Calu3 (cell line): ENCODE measurements at regions not wholly inside any gene's neighbourhood (a gene's known extent, or its start where the extent isn't known, plus 50 kb on each side); places are given as distances from the start of the nearest gene placed in this dataset.

Experiments used
- BruUV-seq: library from RNA; stranded (reverse); fragments of 400-500 nt; replicated peaks from 2 replicates; lab custom pipeline; 2021; lab: Mats Ljungman, UMichigan
- CTCF ChIA-PET: fragments of 300-600 bp; sonication (Branson Sonifier 250); formaldehyde crosslinking; loops from one replicate; lab custom pipeline; 2022; ENCODE audit warnings: antibody characterized with exemption; lab: Charles Lee
- DNase-seq: peaks from one replicate; pipeline ENCODE4 v3.0.0; 2022
- H3K27ac Mint-ChIP-seq: one replicate; pipeline ENCODE4 v1.8.0; 2022; ENCODE audit warnings: mixed read lengths; ENCODE audit not compliant: unreplicated experiment
- H3K27me3 Mint-ChIP-seq: one replicate; pipeline ENCODE4 v1.8.0; 2022; ENCODE audit warnings: mixed read lengths; ENCODE audit not compliant: unreplicated experiment
- H3K36me3 Mint-ChIP-seq: one replicate; pipeline ENCODE4 v1.8.0; 2022; ENCODE audit warnings: mild to moderate bottlenecking, moderate library complexity, mixed read lengths; ENCODE audit not compliant: insufficient read depth, unreplicated experiment
- H3K4me1 Mint-ChIP-seq: one replicate; pipeline ENCODE4 v1.8.0; 2022; ENCODE audit warnings: mild to moderate bottlenecking, low read depth, mixed read lengths; ENCODE audit not compliant: unreplicated experiment
- H3K4me3 Mint-ChIP-seq: one replicate; pipeline ENCODE4 v1.8.0; 2022; ENCODE audit warnings: mild to moderate bottlenecking, low read depth, moderate library complexity, mixed read lengths; ENCODE audit not compliant: unreplicated experiment
- H3K9me3 Mint-ChIP-seq: one replicate; pipeline ENCODE4 v1.8.0; 2022; ENCODE audit warnings: low read depth, mixed read lengths; ENCODE audit not compliant: unreplicated experiment
- intact Hi-C: fragments of 100-400 bp; cut with micrococcal nuclease; formaldehyde crosslinking; loops from one replicate; pipeline ENCODE4 v1.10.0; 2022; ENCODE audit not compliant: unreplicated experiment
- TF ChIP-seq, protein P1 (sequence below): fragments of 200-600 bp; IDR thresholded peaks from one replicate; pipeline ENCODE4 v1.8.0; 2022; ENCODE audit warnings: antibody characterized with exemption; ENCODE audit not compliant: unreplicated experiment

DNA sequence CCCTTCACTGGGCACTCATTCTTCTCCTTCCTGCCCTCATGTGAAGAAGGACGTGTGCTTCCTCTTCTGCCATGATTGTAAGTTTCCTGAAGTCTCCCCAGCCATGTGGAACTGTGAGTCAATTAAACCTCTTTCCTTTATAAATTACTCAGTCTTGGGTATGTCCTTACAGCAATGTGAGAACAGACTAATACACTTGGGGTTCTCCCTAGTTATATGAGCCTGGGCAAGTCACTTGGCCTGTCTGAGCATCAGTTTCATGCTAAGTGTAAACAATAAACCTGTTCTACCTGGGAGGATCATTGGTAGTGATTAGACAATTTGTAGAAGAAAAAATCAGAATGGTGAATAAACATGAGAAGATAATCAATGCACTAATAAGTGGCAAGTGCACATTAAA lies 162.2 kb upstream of the ARG1 start:
- BruUV-seq: no TSS peak
- intact Hi-C loops: no loop called here
- Mint-ChIP-seq H3K27me3 (no peaks in the 10 kb centered on the region), H3K4me1 (no peaks in the 10 kb centered on the region), H3K27ac (no peak overlapping the region), H3K36me3 (no peaks in the 10 kb centered on the region), H3K4me3 (no peak overlapping the region), H3K9me3 (peaks cover 7% of the 10 kb centered on the region)
- DNase-seq: no peak
- TF ChIP-seq, protein P1, sequence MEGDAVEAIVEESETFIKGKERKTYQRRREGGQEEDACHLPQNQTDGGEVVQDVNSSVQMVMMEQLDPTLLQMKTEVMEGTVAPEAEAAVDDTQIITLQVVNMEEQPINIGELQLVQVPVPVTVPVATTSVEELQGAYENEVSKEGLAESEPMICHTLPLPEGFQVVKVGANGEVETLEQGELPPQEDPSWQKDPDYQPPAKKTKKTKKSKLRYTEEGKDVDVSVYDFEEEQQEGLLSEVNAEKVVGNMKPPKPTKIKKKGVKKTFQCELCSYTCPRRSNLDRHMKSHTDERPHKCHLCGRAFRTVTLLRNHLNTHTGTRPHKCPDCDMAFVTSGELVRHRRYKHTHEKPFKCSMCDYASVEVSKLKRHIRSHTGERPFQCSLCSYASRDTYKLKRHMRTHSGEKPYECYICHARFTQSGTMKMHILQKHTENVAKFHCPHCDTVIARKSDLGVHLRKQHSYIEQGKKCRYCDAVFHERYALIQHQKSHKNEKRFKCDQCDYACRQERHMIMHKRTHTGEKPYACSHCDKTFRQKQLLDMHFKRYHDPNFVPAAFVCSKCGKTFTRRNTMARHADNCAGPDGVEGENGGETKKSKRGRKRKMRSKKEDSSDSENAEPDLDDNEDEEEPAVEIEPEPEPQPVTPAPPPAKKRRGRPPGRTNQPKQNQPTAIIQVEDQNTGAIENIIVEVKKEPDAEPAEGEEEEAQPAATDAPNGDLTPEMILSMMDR: no peak
- CTCF ChIA-PET: no interaction called here

DNA sequence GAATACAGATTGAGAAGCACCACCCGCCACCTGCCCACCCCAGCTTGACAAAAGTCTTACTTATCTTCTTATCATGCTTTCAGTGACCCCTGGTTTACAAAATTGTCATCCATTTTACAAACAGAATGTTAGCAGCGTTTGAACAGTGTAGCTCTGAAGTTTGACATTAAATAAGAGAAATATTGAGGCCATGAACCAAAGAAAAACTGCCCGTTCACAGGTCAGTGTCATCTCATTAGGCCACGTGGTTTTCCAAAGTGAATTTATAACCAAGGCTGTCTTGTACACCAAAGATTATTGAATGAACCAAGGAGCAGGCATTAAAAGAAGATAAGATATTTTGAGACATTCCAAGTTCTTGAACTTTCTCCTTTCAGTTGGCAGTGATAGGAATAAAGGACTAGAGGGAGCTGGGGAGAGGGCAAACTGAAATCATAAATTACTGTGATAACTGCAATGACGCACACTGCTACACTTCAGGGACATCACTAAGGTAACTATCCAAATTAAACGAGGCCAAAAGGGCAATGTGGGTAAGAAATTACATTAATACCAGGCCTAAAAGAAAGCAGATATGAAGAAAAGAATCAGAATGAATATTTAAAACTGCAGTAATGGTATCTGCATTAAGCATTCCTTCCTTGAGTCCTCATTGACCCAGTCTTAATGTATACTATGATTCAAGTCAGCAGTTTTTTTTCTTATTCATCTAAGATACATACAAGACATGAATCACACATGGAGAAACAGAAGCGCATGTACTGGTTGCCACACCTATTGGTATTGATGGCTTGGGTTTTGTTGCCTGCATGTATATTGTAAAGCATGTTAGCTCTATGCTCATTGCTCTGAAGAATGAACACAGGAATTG lies 159.8 kb upstream of the ARG1 start:
- intact Hi-C loops: no loop called here
- no TSS peak for BruUV-seq

DNA sequence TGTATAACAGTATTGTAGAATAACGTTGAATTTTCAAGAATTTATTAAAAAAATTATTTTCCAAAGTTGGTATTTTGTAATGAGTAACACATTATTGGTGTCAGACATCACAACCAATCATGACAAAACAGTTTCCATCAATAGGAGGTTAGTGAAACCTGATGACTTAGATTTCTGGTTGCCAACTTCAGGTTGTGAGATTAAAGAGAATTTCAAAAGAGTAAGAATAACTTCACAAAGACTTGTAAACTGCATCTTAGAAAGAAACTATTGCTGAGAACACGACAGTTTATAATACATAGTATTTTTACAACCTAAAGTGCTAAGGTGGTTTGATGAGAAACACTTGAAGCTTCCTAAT lies 159.2 kb upstream of the ARG1 start:
- H3K4me1 Mint-ChIP-seq: no peaks in the 10 kb centered on the region
- no peaks in the 10 kb centered on the region for H3K27me3 Mint-ChIP-seq
- H3K27ac Mint-ChIP-seq: no peak overlapping the region
- H3K36me3 Mint-ChIP-seq: no peaks in the 10 kb centered on the region
- CTCF ChIA-PET: no interaction called here
- peaks cover 7% of the 10 kb centered on the region for H3K9me3 Mint-ChIP-seq
- TF ChIP-seq, protein P1: no peak
- no peak for DNase-seq
- BruUV-seq: no TSS peak
- intact Hi-C loops: no loop called here
- H3K4me3 Mint-ChIP-seq: no peak overlapping the region

More for the DNA sequence above, 159.8 kb upstream of the ARG1 start:
- H3K27ac Mint-ChIP-seq: no peak overlapping the region
- TF ChIP-seq, protein P1: no peak
- peaks cover 7% of the 10 kb centered on the region for H3K9me3 Mint-ChIP-seq
- H3K36me3 Mint-ChIP-seq: no peaks in the 10 kb centered on the region
- no peaks in the 10 kb centered on the region for H3K27me3 Mint-ChIP-seq
- no peak for DNase-seq
- CTCF ChIA-PET: no interaction called here
- no peaks in the 10 kb centered on the region for H3K4me1 Mint-ChIP-seq
- H3K4me3 Mint-ChIP-seq: no peak overlapping the region

DNA sequence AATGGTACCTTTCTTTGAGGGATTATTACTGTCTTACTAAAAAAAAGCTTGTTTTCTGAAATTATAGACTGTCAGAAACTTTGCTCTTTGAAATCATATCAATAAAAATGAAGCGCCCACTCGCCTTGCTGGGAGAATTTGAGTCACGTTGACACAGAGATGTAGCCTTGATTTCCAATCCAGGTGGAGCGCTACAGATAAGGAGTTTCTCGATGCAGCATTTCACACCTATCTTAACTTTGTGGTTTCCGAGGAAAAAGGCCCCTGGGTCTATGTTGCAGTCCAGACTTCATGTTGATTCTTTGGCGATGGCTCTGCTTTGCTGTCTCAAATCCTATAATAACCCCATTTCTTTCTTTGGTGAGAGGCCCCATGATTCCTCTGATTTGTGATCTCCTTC lies 158.1 kb upstream of the ARG1 start:
- no peak overlapping the region for H3K27ac Mint-ChIP-seq
- no peak for DNase-seq
- no peaks in the 10 kb centered on the region for H3K36me3 Mint-ChIP-seq
- BruUV-seq: no TSS peak
- TF ChIP-seq, protein P1: no peak
- intact Hi-C loops: no loop called here
- H3K4me1 Mint-ChIP-seq: no peaks in the 10 kb centered on the region
- CTCF ChIA-PET: interaction anchor here (0.6 kb wide), 1 partner anchor 451 kb away, joined by 5 read pairs; no protein-coding TSS in a partner anchor
- no peak overlapping the region for H3K4me3 Mint-ChIP-seq
- no peaks in the 10 kb centered on the region for H3K27me3 Mint-ChIP-seq
- H3K9me3 Mint-ChIP-seq: peaks cover 7% of the 10 kb centered on the region
